Cerebellar cortex (tissue), 1 donor: ENCODE measurements at regions not wholly inside any gene's neighbourhood (a gene's known extent, or its start where the extent isn't known, plus 50 kb on each side); places are given as distances from the start of the nearest gene placed in this dataset.

Source experiments
- DNase-seq: peaks from one replicate; pipeline ENCODE4 v3.0.0-alpha.2; 2015; ENCODE audit warnings: low spot score

DNA sequence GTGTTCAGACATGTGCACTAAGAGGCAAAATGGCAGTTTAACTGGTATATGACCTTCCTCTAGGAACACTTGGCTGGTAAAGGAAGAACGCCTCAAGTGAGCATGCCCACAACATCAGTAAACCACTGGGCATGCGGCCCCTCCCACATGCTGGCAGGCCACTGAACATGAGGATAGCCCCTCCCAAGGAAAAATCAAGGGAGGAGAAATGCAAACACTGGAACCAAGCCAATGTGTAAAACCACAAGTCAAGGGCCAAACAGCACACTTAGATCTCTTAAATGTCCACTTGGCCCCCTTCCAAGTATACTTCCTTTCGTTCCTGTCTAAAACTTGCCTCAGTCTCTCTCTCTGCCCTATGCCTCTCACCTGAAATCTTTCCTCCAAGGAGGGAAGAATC lies 980.8 kb downstream of the TSN start:
- DNase-seq: no peak

DNA sequence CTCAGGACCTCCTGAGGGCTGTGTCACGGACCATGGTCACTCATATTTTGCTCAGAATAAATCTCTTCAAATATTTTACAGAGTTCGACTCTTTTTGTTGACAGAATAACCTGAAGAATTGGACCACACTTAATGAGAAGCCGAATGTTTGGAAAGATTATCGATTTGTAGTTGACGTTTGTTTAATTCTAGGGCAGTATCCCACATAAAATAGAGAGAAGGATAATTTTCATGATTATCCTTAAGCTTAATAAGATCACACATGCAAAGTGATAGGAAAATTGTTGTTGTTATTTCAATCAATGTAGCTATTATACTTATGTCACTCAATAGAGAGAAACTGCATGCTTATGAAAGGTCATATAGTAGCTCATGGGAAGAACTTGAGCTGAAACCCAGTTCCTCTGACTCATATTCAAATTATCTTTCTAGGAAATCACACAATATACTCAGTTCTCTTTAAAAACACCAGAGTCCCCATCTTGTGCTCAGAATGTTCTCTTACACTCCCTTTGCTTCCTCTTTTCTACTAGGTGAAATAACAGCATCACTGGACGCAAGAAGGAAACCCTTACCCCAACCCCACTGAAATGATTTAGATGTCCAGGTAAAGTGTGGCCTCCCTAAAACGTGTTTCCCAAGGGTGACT lies 982.1 kb downstream of the TSN start:
- no peak for DNase-seq

DNA sequence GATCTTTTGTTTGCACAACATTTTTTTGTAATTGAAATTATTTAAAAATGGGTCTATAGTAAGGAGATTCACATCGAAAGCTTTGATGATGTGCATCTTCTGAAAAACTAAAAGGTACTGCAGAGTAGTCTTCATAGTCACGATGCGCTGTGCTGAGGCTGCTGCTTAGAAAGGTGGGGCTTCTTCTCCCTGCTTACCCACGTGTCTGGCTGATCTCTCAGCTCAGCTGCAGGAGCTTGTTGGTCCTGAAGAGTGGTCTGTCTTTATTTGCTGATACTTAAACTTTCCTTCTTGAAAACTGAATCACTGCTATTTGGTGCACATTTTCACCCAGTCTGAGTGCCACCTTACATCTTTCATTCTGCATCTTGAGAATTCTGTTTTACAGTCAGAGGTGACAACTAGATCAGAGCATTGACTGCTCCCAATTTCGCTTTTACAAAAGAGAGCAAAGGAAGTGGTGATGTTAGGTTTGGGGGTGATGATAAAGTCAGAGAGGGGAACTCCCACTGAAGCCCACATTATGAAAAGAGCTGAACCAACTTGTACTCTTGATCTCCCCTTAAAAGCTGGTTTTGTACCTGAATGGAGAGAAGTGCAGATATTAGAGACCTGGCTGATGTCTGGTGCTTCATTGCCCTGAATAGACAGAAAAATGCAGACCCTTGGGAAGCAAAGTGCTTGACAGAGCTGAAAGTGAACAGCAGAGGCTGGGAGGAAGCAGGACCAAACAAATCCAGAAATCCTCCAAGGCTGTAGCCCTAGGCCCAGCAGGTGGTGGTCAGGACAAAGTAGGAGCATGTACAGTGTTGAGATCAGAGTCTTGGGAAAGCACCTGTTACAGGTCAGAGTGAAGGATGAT lies 984.5 kb downstream of the TSN start:
- DNase-seq: no peak

DNA sequence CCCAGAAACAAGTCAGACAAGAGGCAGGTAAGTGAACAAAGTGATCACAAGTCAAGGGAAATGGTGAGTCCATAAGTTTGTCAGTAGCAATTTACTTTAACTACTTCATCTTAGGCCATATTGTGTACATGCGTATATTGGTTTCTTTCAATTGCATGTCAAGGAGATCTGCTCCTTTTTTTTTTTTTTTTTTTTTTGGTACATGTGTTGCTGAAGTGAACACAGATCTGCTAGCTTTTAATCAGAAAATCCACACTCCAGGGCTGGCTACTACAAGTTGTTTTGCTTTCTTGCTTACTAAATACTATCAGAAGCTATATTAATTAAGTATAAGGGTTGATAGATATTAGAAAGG lies 985.1 kb downstream of the TSN start:
- DNase-seq: no peak

DNA sequence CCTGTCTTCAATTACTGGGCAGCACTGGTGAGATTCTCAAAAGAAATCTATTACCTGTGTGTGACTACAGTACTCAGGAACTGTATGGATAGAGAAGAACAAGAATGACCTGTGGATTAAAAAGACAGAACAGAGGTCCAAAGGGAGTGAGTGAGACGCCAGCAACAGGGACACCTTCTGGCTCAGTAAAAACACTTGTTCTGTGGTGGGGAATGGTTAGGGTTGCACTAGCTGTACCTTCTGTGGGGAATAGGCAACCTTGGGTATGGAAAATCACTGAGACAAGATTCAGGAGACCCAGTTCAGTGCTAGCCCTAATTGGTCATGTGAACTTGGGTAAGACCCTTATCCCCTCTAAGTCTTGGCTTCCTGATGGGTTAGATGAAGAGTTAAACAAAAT lies 986.0 kb downstream of the TSN start:
- DNase-seq: no peak

DNA sequence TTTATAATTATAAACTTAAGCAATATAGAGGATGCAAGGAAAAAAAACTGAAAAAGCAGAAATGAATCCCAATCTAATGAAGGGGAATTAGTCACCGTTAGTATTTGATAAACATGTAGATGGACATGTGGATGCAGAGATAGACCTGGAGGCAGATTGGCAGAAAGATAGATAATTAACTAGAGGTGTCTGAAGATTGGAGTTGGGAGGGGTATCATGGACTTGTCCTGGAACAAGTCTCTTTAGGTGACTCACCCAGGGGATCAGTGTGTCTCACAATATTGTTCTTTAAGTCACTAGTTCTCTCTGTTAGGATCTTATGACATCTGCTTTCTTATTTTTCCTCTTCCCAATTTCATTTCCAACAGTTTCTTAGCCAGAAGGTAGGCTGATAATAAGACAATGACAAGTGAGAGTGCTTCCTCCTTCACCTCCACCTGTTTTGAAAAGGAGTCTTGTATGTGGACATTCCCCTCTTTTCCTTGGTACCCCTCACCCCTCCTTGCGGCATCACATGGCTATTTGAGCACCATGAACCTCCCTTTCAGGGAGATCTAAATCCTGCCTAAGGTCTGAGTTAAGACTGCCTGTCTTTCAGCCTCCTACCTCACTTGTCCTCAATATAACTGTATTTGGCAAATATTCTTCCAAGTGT lies 987.7 kb downstream of the TSN start:
- no peak for DNase-seq

DNA sequence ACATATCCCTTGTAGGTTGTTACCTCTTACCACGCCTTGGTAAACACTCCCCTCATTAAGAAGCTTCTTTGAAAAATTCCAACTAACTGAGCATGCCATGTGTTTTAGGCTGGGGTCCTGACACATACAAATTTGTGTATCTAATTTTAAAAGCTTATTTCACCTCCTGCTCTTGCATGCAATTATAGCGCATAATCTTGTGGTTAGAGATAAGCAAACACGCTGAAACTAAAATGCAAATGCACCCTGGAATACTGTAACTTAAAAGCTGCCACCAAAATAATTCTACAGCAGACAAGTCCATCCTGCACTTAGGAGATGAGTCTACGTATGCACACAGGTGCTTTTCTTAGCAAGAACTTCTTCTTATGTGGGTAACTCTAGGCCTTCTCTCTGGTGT lies 990.2 kb downstream of the TSN start:
- no peak for DNase-seq

DNA sequence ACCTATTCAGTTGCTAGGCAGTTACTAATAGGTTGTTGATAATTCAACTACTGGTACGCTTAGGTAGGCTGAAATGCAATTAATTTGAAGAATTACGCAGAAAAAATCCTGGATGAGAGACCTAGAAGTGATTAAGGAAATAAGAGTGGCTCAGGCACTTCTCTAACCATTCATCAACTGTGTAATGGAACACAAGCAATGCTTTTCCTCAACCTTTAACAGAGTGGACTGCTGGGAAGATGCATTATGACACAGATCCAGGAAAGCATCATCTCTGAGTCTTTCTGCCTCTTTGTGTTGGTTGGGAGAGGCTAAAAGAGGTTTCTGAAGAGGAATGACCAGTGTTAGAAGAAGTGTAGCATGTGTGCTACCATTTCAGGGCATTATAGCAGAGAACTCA lies 992.2 kb downstream of the TSN start:
- DNase-seq: no peak

DNA sequence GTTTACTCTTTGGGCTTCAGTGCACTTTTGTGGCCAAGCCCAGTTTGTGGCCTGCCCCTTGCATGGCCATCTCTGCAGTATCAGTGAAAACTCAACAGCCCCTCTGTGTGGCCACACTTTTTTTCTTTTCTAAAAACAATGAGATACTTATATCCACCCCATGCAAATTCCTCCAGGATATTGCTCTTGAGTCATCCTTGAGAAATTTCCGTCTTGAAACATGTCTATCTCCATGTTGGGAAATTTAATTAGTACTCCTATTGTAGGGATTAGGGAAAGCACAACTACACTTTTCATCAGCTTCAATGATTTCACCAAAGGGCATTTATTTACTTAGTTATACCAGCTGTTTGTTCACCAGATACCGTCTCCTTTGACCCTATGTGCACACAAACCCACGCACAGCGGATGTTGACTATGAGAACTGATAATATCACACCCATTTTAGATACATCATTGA lies 993.1 kb downstream of the TSN start:
- DNase-seq: no peak

DNA sequence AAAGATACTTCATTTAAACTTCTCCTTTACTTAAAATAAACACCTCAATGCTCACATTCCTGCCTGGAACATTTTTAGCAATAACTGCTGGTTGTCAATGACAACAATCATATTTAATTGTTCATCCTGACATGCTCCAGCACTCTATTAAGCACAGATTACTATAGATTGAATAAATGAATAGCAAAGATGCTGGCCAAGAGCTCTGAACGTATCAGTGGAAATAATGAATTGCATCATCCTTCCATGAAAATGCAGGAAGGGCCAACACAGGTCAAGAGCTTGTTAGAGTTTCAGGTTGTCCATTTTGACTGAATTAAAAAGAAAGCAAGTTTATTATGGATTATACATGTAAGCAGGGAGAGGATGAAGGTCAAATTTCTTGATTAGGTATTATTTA lies 994.0 kb downstream of the TSN start:
- DNase-seq: no peak

DNA sequence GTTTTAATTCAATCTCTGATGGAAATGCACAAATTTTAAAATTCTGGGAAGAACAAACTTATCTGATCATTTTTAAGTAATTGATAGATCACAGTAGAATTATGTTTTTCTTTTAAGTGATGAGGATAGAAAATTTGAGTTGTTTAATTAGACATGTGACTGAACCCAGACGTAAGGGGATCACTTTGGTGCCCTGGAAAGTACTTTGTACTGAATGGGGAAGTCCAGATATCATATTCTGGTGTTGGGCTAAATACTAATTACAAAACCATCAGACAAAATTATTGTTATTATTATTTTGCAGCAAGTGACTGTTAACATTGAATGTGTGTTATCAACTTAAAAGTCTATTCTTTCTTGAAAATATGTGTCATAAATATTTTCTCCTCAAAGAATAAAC lies 994.6 kb downstream of the TSN start:
- DNase-seq: no peak

DNA sequence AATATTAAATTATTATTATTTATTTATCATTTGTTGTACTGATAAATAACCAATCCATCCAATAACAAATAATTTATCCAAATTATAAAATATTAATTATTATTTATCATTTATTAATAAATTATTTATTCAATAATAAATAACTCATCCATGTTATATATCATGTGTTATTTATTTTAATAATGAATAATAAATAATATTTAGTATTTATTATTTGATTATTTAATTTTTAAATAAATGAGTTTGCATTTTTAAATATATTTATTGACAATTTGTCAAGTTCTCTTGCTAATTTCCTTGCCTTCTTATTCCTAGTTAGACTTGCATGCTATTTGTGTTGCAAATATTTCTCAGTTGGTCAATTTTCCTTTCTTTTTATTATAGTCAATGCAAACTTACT lies 995.4 kb downstream of the TSN start:
- no peak for DNase-seq

DNA sequence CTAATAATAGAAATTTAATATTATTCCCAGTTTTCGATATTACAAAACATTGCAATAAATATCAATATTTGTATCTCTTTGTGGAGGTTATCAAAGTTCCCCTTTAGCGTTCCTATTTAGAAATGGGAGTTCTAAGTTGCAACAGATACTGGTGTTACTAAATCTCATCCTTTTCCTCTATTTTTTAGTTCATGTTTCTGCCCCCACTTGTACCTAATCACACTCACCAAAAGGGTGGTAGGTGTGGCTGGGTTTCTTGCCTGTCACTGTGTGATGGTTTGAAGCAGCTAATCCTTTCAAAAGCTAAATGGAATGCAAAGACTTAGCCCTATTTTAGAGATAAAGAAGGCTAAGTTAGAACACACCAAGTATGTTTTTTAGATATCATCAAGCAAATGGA lies 997.9 kb downstream of the TSN start:
- no peak for DNase-seq

DNA sequence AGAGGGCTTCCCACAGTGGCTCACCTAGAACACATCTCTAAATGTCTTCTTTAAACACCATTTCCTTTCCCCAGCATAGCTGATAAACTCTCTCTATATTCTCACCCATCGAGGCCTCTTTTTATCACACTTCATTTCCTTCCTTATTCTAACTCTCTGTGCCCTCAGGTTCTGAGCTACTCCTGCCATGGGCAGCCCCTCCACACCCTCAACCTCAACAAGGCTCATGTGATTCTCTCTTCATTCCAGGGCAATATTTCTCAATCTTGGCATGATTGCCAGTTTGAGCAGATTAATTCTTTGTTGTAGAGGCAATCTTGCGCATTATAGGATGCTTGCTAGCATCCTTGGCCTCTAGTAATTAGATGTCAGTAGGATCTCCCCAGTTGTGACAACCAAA lies 999.1 kb downstream of the TSN start:
- DNase-seq: no peak

DNA sequence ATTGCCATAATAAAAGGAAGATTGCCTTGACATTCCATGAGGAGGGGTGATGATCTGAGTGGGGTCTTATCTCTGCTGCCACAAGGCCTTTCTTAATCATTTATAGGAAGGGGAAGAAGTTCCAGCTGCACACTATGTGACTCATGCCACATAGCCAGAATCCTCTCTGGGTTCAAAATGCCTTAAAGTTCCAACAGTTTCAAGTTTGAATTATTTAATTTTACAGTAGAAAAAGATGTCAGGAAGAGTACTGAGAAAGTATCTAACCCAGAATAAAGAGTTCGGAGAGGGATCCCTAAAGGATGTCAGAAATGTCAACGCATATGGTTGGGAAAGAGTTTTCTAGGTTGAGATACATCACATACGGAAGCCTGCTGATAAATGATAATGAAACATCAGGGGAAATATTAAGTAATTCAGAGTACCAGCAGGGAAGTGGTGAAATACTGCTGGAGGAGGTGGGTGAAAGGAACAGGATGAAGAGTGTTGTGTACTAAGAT lies 999.9 kb downstream of the TSN start:
- DNase-seq: no peak

DNA sequence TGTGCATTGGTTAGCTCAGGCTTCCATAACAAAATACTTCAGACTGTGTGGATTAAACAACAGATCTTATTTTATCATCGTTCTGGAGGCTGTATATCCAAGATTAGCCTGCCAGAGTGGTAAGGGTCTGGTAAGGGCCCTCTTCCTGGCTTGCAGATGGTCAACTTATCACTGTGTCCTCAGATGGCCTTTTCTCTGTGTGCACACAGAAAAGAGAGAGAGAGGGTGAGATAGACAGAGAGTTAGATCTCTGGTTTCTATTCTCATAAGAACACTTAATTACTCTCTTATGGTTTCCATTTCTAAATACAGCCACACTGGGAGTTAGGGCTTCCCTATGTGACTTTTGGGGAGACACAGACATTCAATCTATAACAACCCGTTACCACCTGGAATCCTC lies 1003.5 kb downstream of the TSN start:
- DNase-seq: no peak

DNA sequence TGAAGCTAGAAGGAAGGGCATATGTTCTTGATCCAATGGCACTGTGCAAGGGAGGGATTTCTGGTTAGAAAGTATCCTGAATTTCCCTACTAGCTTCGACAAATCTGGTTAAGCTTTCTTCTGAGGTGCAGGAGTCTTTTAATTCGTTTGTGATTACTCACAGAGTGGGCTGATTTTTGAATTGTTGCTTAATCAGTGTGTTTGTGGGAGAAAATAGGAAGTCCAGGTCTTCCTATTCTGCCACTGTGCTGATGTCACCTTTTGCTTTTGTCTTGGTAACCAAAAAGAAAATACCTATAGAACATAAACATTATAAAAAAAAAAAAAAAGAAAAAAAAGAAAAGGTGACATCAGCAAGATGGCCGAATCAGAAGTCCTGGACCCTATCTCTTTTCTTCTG lies 1008.6 kb downstream of the TSN start:
- no peak for DNase-seq

DNA sequence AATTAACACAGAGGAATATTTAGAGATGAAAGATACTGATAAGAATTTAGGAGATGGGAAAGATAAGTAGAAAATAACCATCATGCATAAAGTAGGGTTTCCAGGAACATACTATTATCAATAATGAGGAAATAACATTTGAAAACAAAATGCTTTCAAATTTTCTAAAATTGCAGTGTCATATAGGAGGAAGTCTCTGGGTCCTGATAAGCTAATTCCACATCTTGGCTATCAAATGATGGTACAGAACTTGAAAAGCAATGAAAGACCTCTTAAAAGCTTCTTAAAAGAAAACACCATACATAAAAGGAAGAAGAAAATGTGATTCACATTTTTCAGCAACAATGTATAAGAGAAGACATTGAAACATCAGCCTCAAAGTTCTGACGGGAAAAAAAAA lies 1024.8 kb downstream of the TSN start:
- DNase-seq: no peak

DNA sequence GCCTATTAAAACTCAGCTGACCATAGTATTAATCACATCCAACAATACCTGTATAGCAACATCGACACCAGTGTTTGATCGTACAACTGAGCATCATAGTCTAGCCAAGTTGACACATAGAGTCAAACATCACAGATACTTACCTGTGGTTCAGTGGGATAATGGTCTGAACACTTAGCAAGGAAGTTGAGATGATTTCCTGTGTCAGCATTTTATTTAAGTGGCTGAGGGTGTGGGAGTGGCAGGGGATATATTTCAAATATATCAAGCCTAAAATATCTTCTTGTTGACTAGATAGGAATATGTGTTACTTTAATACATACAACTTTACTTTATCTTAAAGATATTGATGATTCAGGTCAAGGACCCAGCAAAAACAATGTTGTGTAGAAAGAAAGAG lies 1038.6 kb downstream of the TSN start:
- no peak for DNase-seq

DNA sequence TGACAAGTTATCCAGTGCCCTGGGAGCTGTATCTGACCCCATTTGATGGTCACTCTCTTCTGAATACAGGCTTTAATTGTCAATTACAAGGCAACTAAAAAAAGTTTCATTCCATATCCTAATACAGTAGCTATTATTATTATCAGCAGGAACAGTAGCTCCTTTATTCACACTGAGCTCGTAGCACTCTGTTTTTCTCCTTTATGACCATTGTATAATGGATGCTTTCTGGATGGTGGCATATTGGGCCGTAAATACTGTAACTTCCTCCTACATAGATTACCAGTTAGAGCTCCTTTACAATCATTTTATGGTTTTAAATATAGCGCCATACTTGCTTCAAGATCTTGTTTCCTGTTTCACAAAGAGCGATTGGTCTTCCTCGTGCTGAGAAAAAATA lies 1040.3 kb downstream of the TSN start:
- DNase-seq: no peak

DNA sequence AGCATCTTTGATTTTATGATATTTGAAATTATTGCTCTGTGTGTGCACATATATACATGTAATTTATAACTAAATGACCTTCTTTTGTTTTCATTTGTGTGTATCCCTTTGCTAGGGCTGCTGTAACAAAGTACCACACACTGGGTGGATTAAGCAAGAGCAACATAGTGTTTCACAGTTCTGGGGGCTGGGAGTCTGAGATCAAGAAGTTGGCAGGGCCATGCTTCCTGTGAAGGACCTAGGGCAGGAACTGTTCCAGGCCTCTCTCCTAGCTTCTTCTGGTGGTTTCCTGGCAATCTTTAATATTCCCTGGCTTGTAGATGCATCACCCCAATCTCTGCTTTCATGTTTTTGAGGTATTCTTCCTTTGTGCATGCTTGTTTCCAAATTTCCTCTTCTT lies 1043.9 kb downstream of the TSN start:
- DNase-seq: no peak

DNA sequence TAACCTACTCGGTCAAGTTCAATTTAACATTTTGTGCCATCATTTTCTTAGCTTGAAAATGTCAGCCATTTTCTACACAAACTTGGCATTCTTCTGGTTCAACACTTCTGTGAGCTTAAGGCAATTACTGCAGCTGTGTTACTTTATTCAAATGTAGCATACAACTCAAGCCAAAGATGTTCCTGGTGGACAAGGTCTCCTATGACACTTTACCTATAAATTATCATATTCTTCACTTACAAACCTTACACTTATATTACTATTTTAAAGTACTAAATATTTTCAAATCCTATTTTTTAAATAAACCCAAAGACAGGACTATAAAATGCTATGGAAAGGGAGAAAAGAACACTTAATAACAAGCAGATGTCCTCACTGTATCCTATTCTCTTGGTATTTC lies 1045.3 kb downstream of the TSN start:
- DNase-seq: no peak

DNA sequence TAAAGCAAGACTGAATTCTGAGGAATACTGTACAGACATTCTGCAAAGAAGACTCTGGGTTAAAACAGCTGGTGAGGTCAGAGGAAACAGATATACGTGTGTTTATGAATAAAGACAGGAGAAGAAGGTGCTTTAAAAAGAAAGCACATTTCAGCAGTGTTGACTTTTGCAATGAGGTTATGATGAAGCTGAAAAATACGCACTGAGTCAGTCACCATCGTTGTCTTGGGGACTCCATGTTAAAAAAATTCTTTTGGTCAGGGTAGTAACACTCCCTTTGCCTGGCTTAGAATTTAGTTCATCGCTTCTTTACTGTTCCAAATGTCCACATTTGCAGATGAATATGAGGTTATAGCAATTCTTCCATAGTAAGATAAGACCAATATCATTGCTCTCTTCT lies 1049.0 kb downstream of the TSN start:
- DNase-seq: no peak
